NCI-H460 (cell line): ENCODE measurements at regions not wholly inside any gene's neighbourhood (a gene's known extent, or its start where the extent isn't known, plus 50 kb on each side); places are given as distances from the start of the nearest gene placed in this dataset.
"Not testable (repeated sequence)": the region's sequence is repeated elsewhere in the genome, so short reads cannot be mapped to it uniquely, and the experiment has no call there.

Experiments
- DNase-seq: peaks from one replicate; pipeline ENCODE4 v3.0.0-alpha.2; 2016; ENCODE audit warnings: low read depth; ENCODE audit errors: extremely low read depth

- no peak for DNase-seq
Observed at GRCh38 chr12:89848732-89849131, 140.1 kb upstream of the ATP2B1 start.

- DNase-seq, result no peak
Observed at GRCh38 chr12:89846473-89847055, 137.9 kb upstream of the ATP2B1 start.

DNA sequence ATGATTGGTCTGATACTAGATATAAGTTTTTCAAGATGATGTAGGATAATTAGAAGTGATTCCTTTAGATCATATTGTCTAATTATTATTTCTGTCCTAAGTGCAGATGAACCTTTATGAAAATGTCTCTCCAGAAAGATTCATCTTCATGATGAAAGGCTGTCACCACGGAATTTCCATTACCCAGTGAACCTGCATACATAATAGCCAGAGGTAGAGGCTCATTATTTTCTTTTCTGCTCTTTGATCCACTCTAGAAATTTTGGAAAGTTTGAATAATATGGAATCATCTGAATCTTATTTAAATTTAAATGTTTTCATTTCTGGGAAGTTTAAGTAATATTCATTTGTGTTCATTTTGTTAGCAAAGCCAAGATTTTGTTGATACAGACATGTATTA is 137.1 kb upstream of the ATP2B1 start:
- no peak for DNase-seq

GRCh38 chr12:89845366-89845765 is 136.7 kb upstream of the ATP2B1 start:
- no peak for DNase-seq

- DNase-seq, result no peak
Observed at GRCh38 chr12:89844539-89844938, 135.9 kb upstream of the ATP2B1 start.

- no peak for DNase-seq
Observed at GRCh38 chr12:89840162-89840922, 131.7 kb upstream of the ATP2B1 start.

GRCh38 chr12:89839444-89839843 is 130.8 kb upstream of the ATP2B1 start:
- DNase-seq, result no peak

DNA sequence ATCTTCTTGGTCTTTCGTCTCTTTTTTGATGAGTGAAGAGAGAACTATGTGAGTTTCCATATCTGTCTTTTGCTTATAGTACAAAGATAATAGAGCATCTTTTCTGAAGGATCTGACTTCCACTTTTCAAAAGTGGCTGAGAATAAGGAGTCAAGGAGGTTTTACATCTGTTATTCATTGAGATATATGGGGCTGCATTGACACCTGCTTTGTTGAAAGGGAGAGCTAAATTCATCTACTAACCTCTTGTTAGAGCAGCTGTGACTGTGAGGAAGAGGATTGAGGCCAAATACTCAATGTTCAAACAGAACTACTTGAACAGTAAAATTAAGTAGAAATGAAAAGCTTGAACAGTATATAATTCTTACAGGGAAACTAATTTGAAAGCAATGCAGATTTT is 130.2 kb upstream of the ATP2B1 start:
- DNase-seq, result no peak

GRCh38 chr12:89836026-89836425 is 127.4 kb upstream of the ATP2B1 start:
- DNase-seq, result no peak

GRCh38 chr12:89834676-89835075 is 126.0 kb upstream of the ATP2B1 start:
- no peak for DNase-seq

DNA sequence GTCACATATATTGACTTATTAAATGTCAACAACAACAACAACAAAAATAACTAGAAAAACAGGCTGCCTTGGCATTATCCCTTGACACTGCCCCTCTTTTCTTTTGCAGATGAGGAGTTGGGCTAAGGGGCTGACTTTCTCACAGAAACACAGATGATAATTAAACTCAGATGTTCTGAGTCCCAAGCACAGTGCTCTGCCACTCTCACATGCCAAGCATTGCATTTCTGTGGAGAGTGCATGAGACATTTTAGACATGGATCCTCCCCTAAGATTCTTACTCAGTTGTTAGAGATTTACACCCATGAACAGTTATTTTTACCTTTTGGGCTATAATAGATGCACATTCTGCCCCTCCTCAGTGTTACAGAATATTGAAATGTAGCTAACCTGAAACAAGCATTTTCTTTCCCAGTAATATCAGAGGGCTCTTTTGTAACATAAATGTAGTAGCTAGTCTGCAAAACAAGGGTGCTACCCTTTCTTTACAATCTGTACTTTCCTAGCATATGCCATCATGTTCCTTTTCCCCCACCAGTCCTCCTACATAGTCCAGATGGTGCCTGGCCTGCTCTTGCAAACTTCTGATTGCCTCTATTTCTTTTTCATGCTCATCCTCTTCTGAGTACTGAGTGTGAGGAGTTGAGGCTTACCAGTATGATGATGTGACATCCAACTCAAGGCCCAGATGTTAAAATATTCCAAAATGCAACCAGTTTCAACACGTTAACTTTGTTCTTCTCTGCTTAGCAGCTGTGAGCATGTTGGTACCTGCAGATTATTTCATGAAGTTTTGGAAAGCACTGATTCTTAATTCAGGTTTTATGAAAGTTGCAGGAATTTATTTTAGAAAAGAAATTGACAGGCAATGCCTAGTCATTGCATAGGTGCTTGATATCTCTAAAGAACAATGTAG is 125.0 kb upstream of the ATP2B1 start:
- DNase-seq, result no peak

GRCh38 chr12:89832336-89832735 is 123.7 kb upstream of the ATP2B1 start:
- no peak for DNase-seq

DNA sequence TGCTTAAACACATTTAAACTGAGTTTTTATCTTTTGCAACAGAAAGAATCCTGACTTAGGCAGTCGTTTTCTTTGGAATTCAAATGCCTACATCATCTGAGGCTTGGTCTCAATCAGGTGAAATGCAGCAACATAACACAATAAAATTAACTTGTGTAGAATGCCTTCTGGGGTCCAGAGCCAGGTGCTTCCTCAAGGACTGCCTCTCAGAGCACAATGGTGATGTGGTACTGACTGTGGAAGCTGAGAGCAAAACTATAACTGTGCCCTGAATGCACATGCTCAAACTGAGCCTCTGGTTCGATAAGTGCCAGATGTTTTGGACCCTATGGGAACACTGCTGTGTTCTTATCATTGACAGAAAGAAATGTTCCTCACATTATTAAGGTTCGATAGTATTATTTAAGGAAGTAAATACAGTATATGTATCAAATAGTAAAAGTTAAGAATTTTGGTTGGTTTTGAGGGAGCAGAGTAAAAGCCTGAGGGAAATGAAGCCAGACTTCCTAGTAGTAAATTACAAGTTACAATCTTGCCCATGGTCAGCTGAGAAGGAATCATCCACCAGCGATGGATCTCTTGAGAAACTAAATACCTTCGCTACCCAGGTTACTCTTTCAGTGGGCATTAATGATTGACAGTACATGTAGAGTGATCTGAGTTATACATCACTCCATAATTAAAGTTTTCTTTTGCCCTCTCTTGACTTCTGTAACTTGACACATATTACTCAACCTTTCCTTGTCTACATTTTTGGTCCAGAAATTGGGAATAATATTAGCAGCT is 122.9 kb upstream of the ATP2B1 start:
- DNase-seq, result no peak

DNA sequence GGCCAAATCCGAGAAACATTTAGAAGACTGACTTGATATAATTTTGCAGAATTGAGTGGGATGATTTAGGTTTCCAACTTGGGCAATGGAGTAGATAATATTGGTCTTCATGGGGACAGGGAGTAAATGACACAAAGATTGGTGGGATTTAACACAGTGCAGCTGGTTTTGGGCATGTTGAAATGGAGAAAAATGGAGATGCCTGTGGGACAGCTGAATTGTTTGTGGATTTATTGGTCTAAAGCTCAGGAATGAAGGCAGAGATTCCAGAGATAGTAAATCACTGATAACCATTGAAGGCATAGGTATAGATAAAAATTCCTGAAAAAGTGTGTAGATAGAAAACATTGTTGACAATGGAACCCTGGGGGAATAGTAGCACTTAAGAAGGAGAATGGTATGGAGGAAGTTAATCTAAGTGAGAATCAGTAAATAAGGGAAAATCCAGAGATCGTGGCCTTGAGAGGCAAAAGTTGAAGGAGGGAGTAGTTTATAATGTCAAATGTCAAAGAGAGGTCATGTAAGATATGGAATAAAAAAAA is 120.9 kb upstream of the ATP2B1 start:
- no peak for DNase-seq

DNA sequence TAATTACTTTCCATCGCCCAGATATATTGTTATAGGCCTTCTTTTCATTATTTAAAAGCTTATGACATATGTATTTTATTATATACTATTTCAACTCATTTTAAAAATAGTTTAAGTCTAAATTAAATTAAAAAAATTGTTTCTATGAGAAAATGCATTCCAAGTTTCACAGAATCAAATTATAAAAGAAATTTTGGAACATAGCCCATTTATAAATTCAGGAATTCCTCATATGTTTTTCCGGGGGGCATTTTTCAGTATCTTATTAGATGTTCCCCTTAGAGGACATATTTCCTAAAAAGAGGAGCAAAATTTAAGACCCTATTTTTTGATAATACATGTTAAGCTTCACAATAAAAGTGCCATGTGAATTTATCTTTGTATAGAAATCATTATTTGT is 119.9 kb upstream of the ATP2B1 start:
- DNase-seq, result no peak

- no peak for DNase-seq
Observed at GRCh38 chr12:89827592-89827991, 119.0 kb upstream of the ATP2B1 start.

DNA sequence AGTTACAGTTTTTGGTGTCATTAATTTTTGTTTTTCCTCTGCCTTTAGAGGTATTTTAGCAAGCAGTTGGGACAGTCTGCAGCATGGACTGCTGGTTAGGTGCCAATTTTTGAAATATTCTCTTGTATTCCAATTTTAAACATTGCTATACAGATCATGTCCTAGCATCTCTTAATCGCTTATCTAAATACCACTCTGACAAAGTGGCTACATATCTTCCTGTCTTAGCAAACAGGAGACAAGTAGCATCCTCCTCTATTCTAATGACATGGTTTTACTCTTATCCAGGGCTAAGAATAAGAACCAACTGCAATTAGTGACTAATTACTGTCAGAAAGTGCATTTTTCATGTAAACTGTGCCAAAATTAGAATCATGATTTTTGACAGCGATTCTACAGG is 117.8 kb upstream of the ATP2B1 start:
- no peak for DNase-seq

GRCh38 chr12:89825591-89826449 is 117.2 kb upstream of the ATP2B1 start:
- DNase-seq, result peak; percentile 71

DNA sequence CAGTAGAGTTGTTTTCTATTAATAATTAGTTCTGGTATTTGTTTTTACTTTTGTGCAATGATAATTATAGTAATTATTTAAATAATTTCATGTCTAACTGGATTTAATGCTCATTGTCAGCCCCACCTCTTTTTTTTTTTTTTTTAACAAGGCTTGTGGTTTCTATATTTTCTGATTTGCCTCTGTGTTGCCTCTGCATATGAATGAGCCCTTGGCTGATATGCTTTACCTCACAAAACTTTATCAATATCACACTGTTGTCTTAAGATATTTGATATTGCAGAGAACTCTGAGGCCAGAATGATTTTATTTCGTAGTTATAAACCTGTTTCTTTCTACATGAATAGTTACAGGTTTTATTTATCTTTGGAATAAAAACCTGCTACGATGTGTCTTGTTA is 116.2 kb upstream of the ATP2B1 start:
- peak; percentile 17 for DNase-seq

DNA sequence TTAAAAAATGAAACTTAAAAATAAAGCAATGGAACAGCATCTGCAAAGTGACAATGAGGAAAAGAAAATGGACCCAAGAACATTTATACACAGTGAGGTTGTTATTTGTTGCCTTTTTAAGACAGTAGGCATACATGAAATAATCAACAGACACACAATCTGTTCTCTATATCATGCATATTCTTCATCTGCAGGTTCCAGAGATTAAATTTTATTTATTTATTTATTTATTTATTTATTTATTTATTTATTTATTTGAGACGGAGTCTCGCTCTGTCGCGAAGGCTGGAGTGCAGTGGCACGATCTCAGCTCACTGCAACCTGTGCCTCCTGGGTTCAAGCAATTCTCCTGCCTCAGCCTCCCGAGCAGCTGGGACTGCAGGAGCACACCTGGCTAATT is 114.4 kb upstream of the ATP2B1 start:
- DNase-seq, result not testable (repeated sequence)
